Activated effector memory CD4-positive, alpha-beta T cell treated with anti-CD3 and anti-CD28 coated beads, Interleukin-2, amount 50 U/mL, for 16 hours (primary cell): ENCODE measurements at regions not wholly inside any gene's neighbourhood (a gene's known extent, or its start where the extent isn't known, plus 50 kb on each side); places are given as distances from the start of the nearest gene placed in this dataset.

Experiments
- DNase-seq: peaks from one replicate; pipeline ENCODE4 v3.0.0-alpha.2; 2020

- no peak for DNase-seq
Measured at GRCh38 chr3:99498550-99499234, 139.7 kb upstream of the COL8A1 start.

GRCh38 chr3:99487894-99488293 is 150.5 kb upstream of the COL8A1 start:
- DNase-seq: no peak

GRCh38 chr3:99485286-99485685 is 153.1 kb upstream of the COL8A1 start:
- no peak for DNase-seq

GRCh38 chr3:99484871-99485270 is 153.5 kb upstream of the COL8A1 start:
- DNase-seq: no peak

- DNase-seq: no peak
Measured at GRCh38 chr3:99483841-99484240, 154.6 kb upstream of the COL8A1 start.

- no peak for DNase-seq
Measured at GRCh38 chr3:99482191-99482590, 156.2 kb upstream of the COL8A1 start.

DNA sequence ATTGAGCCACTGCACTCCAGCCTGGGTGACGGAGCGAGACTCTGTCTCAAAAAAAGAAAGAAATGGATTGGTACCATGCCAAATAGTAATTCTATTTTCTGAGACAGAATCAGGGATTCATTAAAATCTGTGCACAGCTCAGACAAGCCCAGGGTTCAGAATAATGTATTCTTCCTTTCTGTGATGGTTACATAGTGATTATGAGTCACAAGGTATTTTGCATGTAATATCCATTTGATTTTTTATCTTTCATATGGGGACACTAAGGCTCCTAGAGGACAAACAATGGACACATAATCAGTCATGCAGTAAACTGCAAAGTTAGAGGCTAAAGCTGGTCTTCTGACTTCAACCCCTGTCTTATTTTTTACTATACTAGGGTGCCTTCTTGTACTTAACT is 156.8 kb upstream of the COL8A1 start:
- DNase-seq: no peak

GRCh38 chr3:99479768-99480167 is 158.6 kb upstream of the COL8A1 start:
- DNase-seq: no peak

DNA sequence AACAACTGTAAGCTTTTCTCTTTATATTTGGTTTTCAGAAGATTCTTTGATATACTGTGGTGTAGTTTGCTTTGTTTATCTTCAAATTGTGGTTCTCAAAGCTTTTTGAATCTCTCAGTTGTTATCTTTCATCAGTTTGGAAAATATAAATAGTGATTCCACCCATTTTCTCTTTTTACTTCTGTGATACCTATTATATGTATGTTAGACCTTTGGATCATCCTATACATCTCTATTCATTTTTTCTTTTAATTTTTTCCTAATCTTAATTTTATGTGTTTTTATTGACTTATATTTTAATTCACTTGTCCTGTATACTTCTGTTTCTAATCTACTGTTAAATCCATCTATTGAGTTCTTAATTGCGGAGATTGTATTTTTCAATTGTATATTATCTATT is 160.7 kb upstream of the COL8A1 start:
- no peak for DNase-seq

- DNase-seq: no peak
Measured at GRCh38 chr3:99475229-99475628, 163.2 kb upstream of the COL8A1 start.

- no peak for DNase-seq
Measured at GRCh38 chr3:99474776-99475175, 163.6 kb upstream of the COL8A1 start.

- no peak for DNase-seq
Measured at GRCh38 chr3:99473321-99473751, 165.1 kb upstream of the COL8A1 start.

DNA sequence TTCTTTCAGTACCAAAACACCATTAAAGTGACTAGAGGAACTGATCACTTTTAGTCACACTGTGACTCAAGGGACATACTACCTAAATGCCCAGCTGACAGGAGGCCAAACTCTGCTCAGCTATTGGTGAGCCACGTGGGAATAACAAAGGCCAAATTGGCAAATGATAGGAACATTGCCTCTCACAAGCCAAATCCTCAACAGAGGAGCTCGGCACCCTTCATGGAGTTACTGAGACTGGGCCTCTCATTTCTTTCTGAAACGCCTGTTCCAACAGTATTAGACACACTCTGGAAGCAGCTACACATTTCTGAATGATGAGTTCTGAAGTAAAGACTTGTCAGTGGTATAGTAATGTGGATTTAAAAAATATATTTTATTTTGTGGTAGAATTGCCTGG is 166.0 kb upstream of the COL8A1 start:
- DNase-seq: no peak

DNA sequence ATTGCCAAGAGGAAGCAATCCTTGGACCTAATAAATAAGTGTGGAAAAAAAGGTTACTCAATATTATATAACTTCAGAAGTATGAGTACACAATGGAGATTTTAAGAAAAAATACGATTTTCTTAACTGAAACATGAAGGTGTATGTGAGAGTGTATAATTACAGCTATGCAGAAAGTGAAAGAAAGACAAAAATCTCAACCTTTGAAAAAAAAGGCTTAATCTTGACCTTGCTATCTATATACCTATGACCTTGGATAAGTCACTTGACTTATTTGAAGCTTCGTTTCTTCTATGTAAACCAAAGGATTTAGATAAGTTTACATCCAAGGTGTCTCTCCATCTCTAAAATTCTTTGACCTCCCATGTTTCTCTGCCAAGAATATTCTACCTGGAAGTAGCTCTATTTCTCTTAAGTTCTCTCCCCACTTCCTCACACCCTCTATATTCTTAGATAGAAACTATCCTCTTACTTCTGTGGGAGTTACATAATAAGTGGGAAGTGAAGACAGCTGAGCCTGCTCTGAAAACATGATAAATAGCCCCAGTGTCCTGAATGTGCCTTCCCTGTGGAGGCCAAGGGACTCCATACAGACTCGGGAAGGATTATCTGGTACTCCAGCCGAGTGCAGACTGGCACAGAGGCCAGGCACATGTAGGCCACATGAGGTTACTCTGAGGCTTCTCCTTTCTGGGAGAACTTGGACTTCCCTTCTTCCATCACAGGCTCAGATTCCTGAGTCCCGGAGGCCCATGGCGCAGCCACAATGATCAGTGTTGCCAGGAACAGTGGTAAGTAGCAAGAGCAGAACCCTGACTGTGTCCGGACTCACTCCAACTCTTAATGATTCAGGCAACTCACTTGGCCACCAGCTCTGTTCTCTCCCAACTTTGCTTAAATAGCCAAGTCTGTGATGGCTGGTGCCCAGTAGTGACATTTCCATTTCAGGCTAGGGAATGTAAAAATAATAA is 166.8 kb upstream of the COL8A1 start:
- no peak for DNase-seq

GRCh38 chr3:99470841-99471240 is 167.6 kb upstream of the COL8A1 start:
- no peak for DNase-seq

DNA sequence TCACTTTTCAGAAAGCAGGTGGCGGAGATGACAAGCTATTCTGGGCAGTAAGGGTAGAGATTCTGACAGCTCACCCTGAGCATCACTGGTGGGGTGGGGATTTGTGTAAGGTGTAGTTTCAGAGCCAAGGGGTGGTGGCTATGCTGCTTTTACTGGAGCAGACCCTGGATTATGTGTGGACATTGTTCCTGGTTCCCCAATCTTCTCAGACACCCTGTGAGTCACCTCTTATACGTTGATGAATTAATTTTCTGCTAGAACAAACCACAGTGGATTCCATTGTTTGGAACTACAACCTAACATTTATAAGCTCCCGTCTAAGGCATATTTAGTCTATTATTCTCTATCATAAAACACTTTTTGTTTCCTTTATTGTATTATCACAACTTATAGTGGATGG is 169.5 kb upstream of the COL8A1 start:
- DNase-seq: no peak

GRCh38 chr3:99467420-99467819 is 171.0 kb upstream of the COL8A1 start:
- no peak for DNase-seq

GRCh38 chr3:99466331-99466730 is 172.1 kb upstream of the COL8A1 start:
- no peak for DNase-seq

- no peak for DNase-seq
Measured at GRCh38 chr3:99458013-99458412, 180.4 kb upstream of the COL8A1 start.

- no peak for DNase-seq
Measured at GRCh38 chr3:99442599-99442998, 195.8 kb upstream of the COL8A1 start.

- no peak for DNase-seq
Measured at GRCh38 chr3:99439892-99440291, 198.5 kb upstream of the COL8A1 start.

- no peak for DNase-seq
Measured at GRCh38 chr3:99434190-99434589, 204.2 kb upstream of the COL8A1 start.

GRCh38 chr3:99430348-99431134 is 207.9 kb upstream of the COL8A1 start:
- no peak for DNase-seq
